22Rv1 (cell line): ENCODE measurements at regions not wholly inside any gene's neighbourhood (a gene's known extent, or its start where the extent isn't known, plus 50 kb on each side); places are given as distances from the start of the nearest gene placed in this dataset.

Experiments
- H3K27ac ChIP-seq: fragments of 450-650 bp; 2 replicates; pipeline ENCODE4 v1.5.1; 2017
- CTCF ChIP-seq: fragments of 450-650 bp; IDR thresholded peaks from 2 replicates; pipeline ENCODE4 v1.5.1; 2017; ENCODE audit warnings: mild to moderate bottlenecking
- ZFX ChIP-seq: fragments of 450-650 bp; IDR thresholded peaks from 2 replicates; pipeline ENCODE4 v1.6.1; 2017; ENCODE audit warnings: antibody characterized with exemption, borderline replicate concordance

- no peak overlapping the region for H3K27ac ChIP-seq
- no peak for TF ChIP-seq ZFX
- no peak for TF ChIP-seq CTCF
Observed at GRCh38 chr4:108382751-108383150, 214.0 kb upstream of the LEF1 start.

GRCh38 chr4:108378164-108378563 is 209.4 kb upstream of the LEF1 start:
- H3K27ac ChIP-seq = no peak overlapping the region
- TF ChIP-seq ZFX = no peak

- TF ChIP-seq ZFX = no peak
- no peak for TF ChIP-seq CTCF
- H3K27ac ChIP-seq = no peak overlapping the region
Observed at GRCh38 chr4:108377021-108377420, 208.3 kb upstream of the LEF1 start.

- H3K27ac ChIP-seq = no peak overlapping the region
- TF ChIP-seq CTCF (no peak), ZFX (no peak)
Observed at GRCh38 chr4:108375434-108375833, 206.7 kb upstream of the LEF1 start.

GRCh38 chr4:108372681-108373080 is 203.9 kb upstream of the LEF1 start:
- H3K27ac ChIP-seq = no peak overlapping the region
- TF ChIP-seq CTCF (no peak), ZFX (no peak)

- H3K27ac ChIP-seq = no peak overlapping the region
- no peak for TF ChIP-seq ZFX
Observed at GRCh38 chr4:108371282-108371681, 202.6 kb upstream of the LEF1 start.

GRCh38 chr4:108370291-108371141 is 201.8 kb upstream of the LEF1 start:
- no peak overlapping the region for H3K27ac ChIP-seq
- TF ChIP-seq CTCF = no peak
- TF ChIP-seq ZFX = no peak

- TF ChIP-seq CTCF = no peak
- no peak for TF ChIP-seq ZFX
- no peak overlapping the region for H3K27ac ChIP-seq
Observed at GRCh38 chr4:108369035-108369655, 200.4 kb upstream of the LEF1 start.
